Hippocampal formation (tissue), 2 donors: ENCODE measurements at regions not wholly inside any gene's neighbourhood (a gene's known extent, or its start where the extent isn't known, plus 50 kb on each side); places are given as distances from the start of the nearest gene placed in this dataset.
"Not testable (repeated sequence)": the region's sequence is repeated elsewhere in the genome, so short reads cannot be mapped to it uniquely, and the experiment has no call there.

ENCODE experiments used
- DNase-seq, 2 donors: peaks; one replicate each; lab custom pipeline; 2025; lab: John Stamatoyannopoulos, UW

DNA sequence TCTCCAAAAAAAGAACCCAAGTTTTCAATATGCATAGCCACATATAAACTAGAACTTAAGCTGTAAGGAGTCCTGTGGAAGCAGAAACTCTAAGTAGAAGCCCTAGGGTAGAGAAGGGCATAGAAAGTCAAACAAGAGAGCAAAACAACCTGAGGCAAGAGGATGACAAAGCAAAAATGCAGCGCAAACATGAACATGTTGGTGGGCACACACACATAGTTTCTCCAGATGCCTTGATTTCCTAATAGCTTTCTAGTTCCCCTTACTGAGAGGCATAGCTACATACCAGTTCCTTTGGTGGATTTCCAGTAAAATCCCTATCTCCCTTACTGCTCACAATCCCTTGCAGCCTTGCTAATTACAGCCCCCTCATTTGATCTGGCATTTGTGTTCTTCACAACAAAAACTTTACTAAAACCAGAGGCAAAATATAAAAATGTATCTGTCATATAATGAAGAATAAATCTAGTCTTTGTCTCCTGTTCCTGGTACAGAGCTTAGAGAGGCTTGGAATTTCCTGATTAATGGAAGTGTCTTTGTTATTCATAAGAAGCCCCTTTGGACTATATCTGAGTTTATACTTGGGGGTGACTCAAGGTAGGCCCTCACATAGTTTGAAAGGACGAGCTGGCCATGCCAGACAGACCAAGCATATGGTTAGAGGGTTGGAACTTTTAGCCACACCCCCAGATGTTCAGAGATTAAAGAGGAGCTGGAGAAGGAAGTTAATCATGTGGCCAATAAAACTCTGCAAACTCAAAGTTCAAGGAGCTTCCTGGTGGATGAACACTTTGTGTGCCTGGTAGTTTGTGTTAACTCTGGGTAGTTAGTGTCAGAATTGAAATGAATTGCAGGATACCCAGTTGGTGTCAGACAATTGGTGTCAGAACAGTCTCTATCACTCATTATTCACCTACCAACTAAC lies 52.7 kb upstream of the ZCCHC13 start:
- no peak for DNase-seq

- DNase-seq: no peak
These were observed 53.4 kb upstream of the ZCCHC13 start for GRCh38 chrX:74250574-74250973.

- DNase-seq: no peak
These were observed 54.0 kb upstream of the ZCCHC13 start for GRCh38 chrX:74249963-74250362.

DNA sequence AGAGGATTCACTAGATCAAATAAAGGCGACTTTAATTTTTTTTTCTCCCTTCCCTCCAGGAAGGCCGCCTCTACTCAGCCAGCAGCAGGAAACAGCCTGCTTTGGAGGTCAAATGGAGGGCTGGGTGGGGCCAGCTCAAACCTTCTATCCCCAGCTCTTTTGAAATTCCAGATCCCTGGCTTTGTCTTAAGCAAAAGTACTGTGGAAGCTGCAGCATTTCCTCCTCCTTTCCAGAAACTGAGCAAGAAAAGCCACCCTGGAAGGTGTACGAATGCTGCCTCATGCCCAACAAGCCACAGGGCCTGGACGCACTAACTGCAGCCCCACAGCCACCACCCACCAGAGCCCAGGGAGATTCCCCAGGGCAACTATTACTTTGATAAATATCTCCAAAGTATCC lies 55.1 kb upstream of the ZCCHC13 start:
- no peak for DNase-seq

GRCh38 chrX:74246524-74246923 lies 57.5 kb upstream of the ZCCHC13 start:
- no peak for DNase-seq

- DNase-seq: no peak
These were observed 61.4 kb upstream of the ZCCHC13 start for GRCh38 chrX:74242484-74243138.

DNA sequence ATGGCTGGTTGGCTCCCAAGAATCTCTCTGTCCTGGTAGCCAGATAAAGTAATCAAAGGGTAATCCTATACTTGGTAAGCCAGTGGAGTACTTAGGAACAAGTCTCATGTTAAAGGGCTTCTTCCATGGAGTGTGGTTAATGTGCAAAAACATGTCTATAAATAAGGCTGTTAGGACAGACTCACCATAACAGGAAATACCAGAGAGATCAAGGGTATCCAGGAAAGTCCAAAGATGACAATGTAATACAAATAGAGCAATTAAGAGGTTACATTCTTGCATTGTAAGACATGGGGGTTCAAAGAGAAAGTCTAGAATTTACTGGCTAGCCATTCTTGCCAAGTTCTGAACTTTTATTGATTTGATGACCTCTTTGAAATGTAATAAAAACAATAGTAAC lies 61.9 kb upstream of the ZCCHC13 start:
- no peak for DNase-seq

GRCh38 chrX:74238771-74239170 lies 65.2 kb upstream of the ZCCHC13 start:
- DNase-seq: no peak

DNA sequence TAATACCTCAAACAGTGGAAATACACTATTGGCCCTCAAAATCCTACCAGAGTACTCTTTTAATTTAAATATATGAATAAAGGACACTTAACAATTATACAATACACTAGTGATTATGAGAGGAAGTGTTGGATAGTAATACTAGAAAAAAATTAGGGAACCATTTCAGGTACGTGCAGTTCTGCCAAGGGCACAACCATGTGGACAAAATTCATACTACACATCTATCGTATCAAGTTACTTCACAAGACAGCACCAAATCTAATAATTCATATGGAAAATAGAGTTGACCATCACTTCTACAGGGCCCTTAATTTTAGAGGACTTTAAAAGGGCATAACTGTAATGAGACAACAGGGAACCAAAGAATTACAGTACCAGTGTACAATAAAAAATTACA lies 69.2 kb upstream of the ZCCHC13 start:
- no peak for DNase-seq

- no peak for DNase-seq
These were observed 71.1 kb upstream of the ZCCHC13 start for GRCh38 chrX:74232859-74233258.

DNA sequence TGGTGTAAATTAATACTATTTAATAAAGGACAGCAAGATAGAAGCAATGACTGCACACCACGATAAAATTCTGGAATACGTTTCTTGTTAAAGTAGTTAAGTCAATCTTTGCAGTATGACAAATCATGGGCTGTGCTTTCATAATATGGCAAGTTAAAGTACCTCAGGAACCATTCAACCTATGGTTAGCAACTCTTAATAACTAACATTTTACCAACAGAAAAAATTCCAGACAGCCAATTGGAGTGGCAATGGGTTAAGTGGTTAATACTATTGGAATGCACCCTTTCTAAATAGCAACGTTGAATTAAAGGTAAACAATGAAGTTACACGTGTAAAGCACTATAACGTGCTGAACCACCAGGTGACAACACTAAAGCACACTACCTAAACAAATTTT lies 72.4 kb upstream of the ZCCHC13 start:
- no peak for DNase-seq

DNA sequence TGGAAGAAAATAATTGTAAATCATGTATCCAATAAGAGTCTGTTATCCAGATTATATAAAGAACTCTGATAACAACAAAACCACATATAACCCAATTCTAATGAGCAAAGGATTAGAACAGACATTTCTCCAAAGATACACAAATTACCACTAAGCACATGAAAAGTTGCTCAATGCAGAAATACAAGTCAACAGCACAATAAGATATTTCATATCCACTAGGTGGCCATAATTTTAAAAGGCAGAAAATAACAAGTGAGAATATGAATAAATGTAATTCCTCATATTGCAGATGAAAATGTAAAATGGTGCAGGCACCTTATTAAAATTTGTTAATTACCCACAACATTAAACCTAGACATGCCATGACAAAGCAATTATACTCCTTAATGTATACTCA lies 73.9 kb upstream of the ZCCHC13 start:
- no peak for DNase-seq

GRCh38 chrX:74225111-74225510 lies 78.9 kb upstream of the ZCCHC13 start:
- DNase-seq: no peak

DNA sequence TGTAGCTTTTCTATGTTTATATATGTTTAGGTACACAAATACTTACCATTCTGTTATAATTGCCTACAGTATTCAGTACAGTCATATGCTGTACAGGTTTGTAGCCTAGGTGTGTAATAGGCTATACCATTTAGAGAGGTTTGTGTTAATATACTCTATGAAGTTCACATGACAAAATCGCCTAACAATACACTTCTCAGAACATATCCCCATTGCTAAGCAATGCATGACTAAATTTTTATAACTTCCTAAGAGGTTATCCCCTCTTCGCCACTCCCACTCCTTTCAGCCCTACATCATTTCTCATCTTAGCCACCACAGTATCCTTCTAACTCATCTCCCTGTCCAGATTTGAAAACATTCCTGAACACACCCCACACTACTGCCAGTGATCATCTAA lies 83.7 kb upstream of the ZCCHC13 start:
- no peak for DNase-seq

- DNase-seq: no peak
These were observed 85.1 kb upstream of the ZCCHC13 start for GRCh38 chrX:74218895-74219294.

GRCh38 chrX:74216421-74216820 lies 87.6 kb upstream of the ZCCHC13 start:
- DNase-seq: no peak

- DNase-seq: no peak
These were observed 92.1 kb upstream of the ZCCHC13 start for GRCh38 chrX:74211911-74212310.

DNA sequence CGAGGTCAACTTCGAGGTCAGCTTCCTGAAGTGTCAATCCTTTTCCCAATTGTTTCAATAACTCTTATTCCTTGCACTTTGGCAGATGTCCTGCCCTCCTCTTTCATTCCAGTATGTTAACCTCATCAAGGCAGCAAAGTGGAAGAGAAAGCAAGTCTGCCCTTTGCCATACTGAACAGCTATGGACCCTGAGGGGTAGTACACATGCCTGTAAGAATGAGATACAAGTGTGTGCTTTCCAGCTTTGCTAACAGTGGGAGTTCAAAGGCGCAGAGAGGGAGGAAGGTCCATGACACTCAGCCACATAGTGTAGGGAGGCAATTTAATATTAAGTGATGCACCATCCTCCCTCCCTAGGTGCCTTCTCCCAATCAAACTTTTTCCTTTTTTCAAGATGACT lies 96.4 kb upstream of the ZCCHC13 start:
- no peak for DNase-seq

DNA sequence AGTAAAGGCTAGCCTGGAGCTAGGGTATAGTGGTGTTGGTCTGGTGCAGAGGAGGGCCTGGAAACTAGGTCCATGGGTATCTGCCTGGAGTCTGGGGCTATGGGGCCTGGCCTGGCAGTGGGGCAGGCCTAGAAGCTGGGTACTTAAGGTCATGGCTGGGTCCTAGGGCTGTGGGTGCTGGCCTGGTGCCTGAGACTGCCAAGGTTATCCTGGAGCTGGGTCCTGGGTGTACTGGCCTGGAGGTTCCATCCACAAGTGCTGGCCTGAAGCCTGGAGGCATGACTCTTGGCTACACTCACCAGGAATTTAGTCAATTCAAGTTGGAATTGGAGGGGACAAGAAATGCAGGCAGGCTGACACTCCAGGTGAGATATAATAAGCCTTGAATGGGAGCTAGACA lies 108.4 kb upstream of the ZCCHC13 start:
- DNase-seq: no peak

DNA sequence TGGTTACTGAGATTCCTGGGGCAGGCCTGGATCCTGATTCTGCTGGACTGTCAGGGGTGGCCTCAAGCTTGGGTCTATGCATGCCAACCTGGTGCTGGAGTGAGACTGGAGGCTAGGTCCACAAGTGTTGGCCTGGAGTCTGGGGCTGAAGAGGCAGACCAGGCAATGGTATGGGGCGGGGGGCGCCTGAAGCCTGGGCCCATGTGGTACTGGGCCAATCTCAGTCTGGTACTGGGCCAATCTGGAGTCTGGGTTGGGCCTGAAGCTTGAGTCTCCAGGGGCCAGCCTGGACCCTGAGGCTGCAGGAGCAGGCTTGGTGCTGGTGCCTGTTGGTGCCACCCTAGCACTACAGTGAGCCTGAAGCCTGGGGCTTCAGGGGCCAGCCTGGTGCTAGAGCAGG lies 108.9 kb upstream of the ZCCHC13 start:
- no peak for DNase-seq

DNA sequence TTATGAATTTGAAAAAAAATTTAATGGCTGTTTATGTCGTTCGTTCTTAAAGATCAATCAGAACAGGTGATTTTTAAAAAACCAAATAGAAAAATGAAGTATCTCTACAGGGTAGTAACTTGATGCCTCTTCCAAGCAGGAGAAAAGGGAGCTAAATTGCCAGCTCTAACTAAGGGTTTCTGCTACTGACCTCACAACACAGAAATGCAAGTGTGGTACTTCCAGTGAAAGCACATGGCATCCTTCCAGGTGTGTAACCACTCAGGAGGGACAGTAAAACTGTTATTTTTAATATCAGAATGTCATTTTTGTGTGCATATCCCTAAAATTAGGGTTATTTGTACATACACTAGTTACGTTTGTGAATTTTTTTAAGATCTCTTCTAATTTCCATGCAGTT lies 116.8 kb upstream of the ZCCHC13 start:
- no peak for DNase-seq

DNA sequence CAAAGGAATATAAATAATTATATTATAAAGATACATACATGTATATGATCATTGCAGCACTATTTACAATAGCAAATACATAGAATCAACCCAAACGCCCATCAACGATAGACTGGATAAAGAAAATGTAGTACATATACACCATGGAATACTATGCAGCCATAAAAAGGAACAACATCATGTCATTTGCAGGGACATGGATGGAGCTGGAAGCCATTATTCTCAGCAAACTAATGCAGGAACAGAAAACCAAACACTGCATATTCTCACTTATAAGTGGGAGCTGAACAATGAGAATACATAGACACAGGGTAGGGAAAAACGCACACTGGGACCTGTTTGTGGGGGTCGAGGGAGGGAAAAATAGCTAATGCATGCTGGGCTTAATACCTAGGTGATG lies 120.9 kb upstream of the ZCCHC13 start:
- DNase-seq: not testable (repeated sequence)

GRCh38 chrX:74181976-74182375 lies 122.0 kb upstream of the ZCCHC13 start:
- DNase-seq: not testable (repeated sequence)
